NCI-H69 (cell line): ENCODE measurements at regions not wholly inside any gene's neighbourhood (a gene's known extent, or its start where the extent isn't known, plus 50 kb on each side); places are given as distances from the start of the nearest gene placed in this dataset.
A peak's percentile ranks its signal among the peaks of the same experiment; 100 is the strongest.
"Not testable (repeated sequence)": the region's sequence is repeated elsewhere in the genome, so short reads cannot be mapped to it uniquely, and the experiment has no call there.

Source experiments
- DNase-seq: peaks from one replicate; lab custom pipeline; 2025; lab: John Stamatoyannopoulos, UW

GRCh38 chr5:152456815-152457443 lies 51.9 kb upstream of the NMUR2 start:
- no peak for DNase-seq

- peak; percentile 44 for DNase-seq
Observed at GRCh38 chr5:152462021-152462721, 57.1 kb upstream of the NMUR2 start.

GRCh38 chr5:152464048-152464447 lies 59.0 kb upstream of the NMUR2 start:
- DNase-seq, result no peak

- no peak for DNase-seq
Observed at GRCh38 chr5:152465140-152465539, 60.1 kb upstream of the NMUR2 start.

- no peak for DNase-seq
Observed at GRCh38 chr5:152466085-152466745, 61.1 kb upstream of the NMUR2 start.

- no peak for DNase-seq
Observed at GRCh38 chr5:152470167-152470566, 65.1 kb upstream of the NMUR2 start.

GRCh38 chr5:152472083-152472482 lies 67.0 kb upstream of the NMUR2 start:
- no peak for DNase-seq

GRCh38 chr5:152474961-152475360 lies 69.9 kb upstream of the NMUR2 start:
- DNase-seq, result no peak

- DNase-seq, result no peak
Observed at GRCh38 chr5:152477536-152477935, 72.5 kb upstream of the NMUR2 start.

- not testable (repeated sequence) for DNase-seq
Observed at GRCh38 chr5:152479866-152480265, 74.8 kb upstream of the NMUR2 start.

GRCh38 chr5:152480677-152481076 lies 75.6 kb upstream of the NMUR2 start:
- not testable (repeated sequence) for DNase-seq

GRCh38 chr5:152487130-152487529 lies 82.1 kb upstream of the NMUR2 start:
- no peak for DNase-seq

GRCh38 chr5:152488869-152489268 lies 83.8 kb upstream of the NMUR2 start:
- DNase-seq, result no peak

GRCh38 chr5:152499814-152500535 lies 94.9 kb upstream of the NMUR2 start:
- no peak for DNase-seq

GRCh38 chr5:152501294-152501693 lies 96.2 kb upstream of the NMUR2 start:
- DNase-seq, result no peak

- DNase-seq, result no peak
Observed at GRCh38 chr5:152503206-152503605, 98.1 kb upstream of the NMUR2 start.

- peak; percentile 80 for DNase-seq
Observed at GRCh38 chr5:152505442-152506042, 100.5 kb upstream of the NMUR2 start.

- no peak for DNase-seq
Observed at GRCh38 chr5:152511120-152511519, 106.0 kb upstream of the NMUR2 start.

GRCh38 chr5:152511531-152512132 lies 106.6 kb upstream of the NMUR2 start:
- DNase-seq, result no peak

GRCh38 chr5:152514827-152515397 lies 109.8 kb upstream of the NMUR2 start:
- DNase-seq, result peak; percentile 54

GRCh38 chr5:152523964-152524363 lies 118.9 kb upstream of the NMUR2 start:
- DNase-seq, result no peak
